GM18511 (cell line): ENCODE measurements at regions not wholly inside any gene's neighbourhood (a gene's known extent, or its start where the extent isn't known, plus 50 kb on each side); places are given as distances from the start of the nearest gene placed in this dataset.
"Not testable (repeated sequence)": the region's sequence is repeated elsewhere in the genome, so short reads cannot be mapped to it uniquely, and the experiment has no call there.

Source experiments
- ATAC-seq: cut with Tn5 transposase; IDR thresholded peaks from one replicate; pipeline ENCODE4 v1.9.1; 2021; ENCODE audit warnings: mild to moderate bottlenecking, moderate library complexity; ENCODE audit not compliant: unreplicated experiment

DNA sequence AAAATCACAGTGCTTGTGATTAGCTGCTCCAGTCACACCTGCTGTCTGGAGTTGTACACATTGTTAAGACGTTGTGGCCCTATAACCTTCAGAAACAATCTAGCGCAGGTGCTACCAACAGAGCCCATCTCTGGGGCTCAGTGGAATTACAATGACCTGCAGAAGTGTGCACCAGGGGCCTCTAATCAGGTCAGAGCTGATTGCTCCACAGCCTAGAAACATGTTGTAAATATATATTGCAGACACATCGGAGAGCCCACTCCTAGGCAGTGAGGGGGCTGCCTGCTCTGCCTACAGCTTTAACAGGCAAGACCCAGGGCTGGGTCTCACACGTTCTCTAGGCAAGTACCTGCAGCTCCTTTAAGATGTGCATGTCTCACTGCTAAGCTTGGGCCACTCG, 302.0 kb downstream of the SIPA1L2 start:
- no peak for ATAC-seq

GRCh38 chr1:232327269-232327668, 302.7 kb downstream of the SIPA1L2 start:
- no peak for ATAC-seq

DNA sequence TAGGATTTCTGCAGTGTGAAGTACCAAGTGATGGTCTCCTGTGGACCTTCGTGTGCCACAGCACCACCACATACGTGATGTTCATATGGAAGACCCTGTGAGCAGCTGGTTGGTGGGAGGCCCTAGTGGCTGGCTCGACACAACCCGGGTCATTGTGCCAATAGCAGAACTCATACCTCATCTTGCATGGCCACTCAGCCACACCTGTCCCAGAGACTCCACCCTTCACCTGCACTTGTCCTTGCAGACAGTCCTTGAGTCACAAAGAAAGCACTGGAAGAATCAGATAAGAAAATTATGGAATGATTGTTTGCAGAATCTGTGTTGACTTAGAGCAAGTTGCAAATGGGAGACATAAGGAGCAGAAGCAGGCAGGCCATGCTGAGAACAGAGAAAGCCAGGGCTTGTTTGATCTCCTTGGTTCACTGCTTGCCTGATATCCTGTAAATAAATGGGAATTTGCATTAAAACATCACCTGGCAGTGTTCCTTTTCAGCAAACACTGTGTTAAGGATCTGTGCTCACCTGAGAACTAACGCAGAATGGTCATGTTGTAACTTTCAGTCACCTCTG, 307.7 kb downstream of the SIPA1L2 start:
- ATAC-seq = no peak

GRCh38 chr1:232319518-232320210, 310.3 kb downstream of the SIPA1L2 start:
- ATAC-seq = no peak

GRCh38 chr1:232319072-232319471, 310.9 kb downstream of the SIPA1L2 start:
- no peak for ATAC-seq

DNA sequence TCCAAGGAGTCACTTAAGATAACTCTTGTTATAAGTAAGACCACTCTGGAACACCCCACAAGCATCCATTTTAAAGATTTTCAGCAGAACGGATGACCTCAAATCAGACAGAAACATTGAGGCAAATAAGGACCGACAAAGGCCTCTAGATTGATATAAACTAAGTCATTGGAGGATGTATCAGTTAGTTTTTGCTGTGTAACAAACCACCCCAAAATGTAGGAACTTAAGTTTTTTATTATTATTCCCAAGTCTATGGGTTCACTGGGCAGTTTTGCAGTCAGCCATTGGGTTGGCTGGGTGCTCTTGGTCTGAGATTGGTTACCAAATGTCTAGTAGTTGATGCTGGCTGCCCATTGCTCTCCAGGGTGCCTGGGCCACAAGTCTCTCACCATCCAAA, 311.8 kb downstream of the SIPA1L2 start:
- no peak for ATAC-seq

GRCh38 chr1:232317350-232317749, 312.6 kb downstream of the SIPA1L2 start:
- ATAC-seq = no peak

GRCh38 chr1:232316864-232317263, 313.1 kb downstream of the SIPA1L2 start:
- ATAC-seq = no peak

DNA sequence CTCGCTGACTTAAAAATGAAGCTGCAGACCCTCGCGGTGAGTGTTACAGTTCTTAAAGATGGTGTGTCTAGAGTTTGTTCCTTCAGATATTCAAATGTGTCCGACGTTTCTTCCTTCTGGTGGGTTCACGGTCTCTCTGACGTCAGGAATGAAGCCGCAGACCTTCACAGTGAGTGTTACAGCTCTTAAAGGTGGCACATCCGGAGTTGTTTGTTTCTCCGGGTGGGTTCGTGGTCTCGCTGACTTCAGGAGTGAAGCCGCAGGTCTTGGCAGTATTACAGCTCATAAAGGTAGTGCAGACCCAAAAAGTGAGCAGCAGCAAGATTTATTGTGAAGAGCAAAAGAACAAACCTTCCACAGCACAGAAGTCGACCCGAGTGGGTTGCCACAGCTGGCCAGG, 316.1 kb downstream of the SIPA1L2 start:
- not testable (repeated sequence) for ATAC-seq

- ATAC-seq = no peak
These were observed 319.4 kb downstream of the SIPA1L2 start for GRCh38 chr1:232310541-232310940.

DNA sequence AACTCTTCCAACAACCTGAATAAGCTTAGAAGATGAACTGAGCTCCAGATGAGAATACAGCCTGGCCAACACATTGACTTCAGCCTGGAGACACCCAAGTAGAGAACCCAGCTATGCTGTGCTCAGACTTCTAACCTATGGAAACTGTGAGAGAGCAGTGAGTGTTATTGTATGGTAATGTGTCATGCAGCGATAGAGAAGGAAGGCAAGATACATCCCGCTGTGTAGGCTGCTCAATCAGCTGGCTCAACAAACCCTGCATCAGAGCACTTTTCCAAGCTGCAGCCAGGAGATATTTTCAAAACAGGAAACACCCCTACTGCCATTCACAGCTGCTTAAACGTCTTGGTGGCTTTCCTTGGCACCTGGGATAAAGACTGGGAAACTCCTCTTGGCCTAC, 321.3 kb downstream of the SIPA1L2 start:
- no peak for ATAC-seq

GRCh38 chr1:232307296-232308017, 322.5 kb downstream of the SIPA1L2 start:
- no peak for ATAC-seq

- ATAC-seq = no peak
These were observed 323.5 kb downstream of the SIPA1L2 start for GRCh38 chr1:232306269-232306961.

- no peak for ATAC-seq
These were observed 324.9 kb downstream of the SIPA1L2 start for GRCh38 chr1:232305050-232305449.

GRCh38 chr1:232303222-232303620, 326.7 kb downstream of the SIPA1L2 start:
- ATAC-seq = no peak

- no peak for ATAC-seq
These were observed 327.3 kb downstream of the SIPA1L2 start for GRCh38 chr1:232302376-232303221.

DNA sequence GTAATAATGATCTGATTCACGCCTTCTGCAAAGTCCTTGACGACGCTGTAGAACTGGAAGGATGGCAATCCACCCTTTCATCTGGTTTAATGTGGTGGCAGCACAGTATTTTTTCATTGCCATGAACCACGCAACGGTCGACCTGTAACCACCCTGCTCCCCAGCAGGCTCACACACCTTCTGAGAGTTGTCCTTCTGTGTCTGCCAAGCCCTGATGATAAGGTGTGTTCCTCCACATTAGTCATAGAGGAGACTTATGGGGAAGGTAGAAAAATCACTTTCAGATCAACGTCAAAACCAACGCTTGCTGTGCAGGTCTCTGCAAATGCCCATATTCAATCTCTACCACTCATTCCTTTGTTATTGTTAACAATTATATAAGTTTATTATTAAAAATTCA, 328.7 kb downstream of the SIPA1L2 start:
- no peak for ATAC-seq

- ATAC-seq = no peak
These were observed 329.5 kb downstream of the SIPA1L2 start for GRCh38 chr1:232300466-232300865.

DNA sequence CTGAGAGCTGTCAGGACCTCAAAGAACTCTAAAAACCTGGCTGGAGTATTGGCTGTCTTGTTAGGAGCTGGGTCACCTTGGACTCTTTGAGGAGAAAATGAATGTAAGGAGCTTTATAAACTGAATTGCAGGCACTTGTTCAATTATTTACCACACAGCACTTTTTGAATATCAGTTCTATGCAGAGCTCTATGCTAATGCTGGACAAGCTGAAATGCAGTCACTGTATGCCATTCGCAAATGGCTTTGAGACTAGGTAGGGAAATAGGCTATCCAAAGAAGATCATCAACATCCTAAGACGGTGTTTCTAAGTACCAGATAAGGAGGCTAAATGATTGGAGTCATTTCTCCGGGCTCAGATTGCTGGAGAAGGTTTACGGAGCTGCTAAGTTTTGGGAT, 333.5 kb downstream of the SIPA1L2 start:
- ATAC-seq = no peak

DNA sequence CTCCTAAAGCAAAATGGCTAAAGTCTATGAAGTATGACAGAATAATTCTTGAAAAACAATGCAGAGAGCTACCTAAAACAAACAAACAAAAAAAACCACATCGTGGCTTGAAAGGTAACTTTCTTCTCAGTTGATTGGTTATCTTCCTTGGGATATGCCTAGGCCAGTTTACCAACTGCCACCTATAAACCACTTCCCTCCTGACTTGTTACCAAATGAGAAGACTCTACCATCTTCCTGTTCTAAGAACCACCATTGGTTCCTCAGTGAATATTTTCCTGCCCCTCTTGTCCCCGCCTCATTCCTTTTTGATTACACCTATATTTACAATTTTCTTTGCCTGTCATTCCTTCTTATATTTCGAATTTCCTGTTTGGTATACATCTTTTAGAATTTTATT, 336.6 kb downstream of the SIPA1L2 start:
- no peak for ATAC-seq

GRCh38 chr1:232292818-232293217, 337.1 kb downstream of the SIPA1L2 start:
- ATAC-seq = no peak
